CD4-positive, alpha-beta T cell (primary cell): ENCODE measurements at regions not wholly inside any gene's neighbourhood (a gene's known extent, or its start where the extent isn't known, plus 50 kb on each side); places are given as distances from the start of the nearest gene placed in this dataset.
"Not testable (repeated sequence)": the region's sequence is repeated elsewhere in the genome, so short reads cannot be mapped to it uniquely, and the experiment has no call there.

Experiments used
- ATAC-seq: fragments of 200-7000 bp; cut with Tn5 transposase; one replicate; pipeline ENCODE4 v1.10.0; 2022; ENCODE audit warnings: mild to moderate bottlenecking; ENCODE audit not compliant: poor library complexity
- CTCF ChIA-PET: fragments of 350-600 bp; sonication (Branson Sonifier 250); formaldehyde crosslinking; loops from one replicate; lab custom pipeline; 2021; ENCODE audit warnings: antibody characterized with exemption, inconsistent platforms; lab: Charles Lee
- POLR2A ChIA-PET: fragments of 350-600 bp; sonication (Branson Sonifier 250); formaldehyde crosslinking; loops from one replicate; lab custom pipeline; 2021; ENCODE audit warnings: antibody characterized with exemption, inconsistent platforms; lab: Charles Lee
- DNase-seq, 14 experiments: peaks; one replicate each; pipeline ENCODE4 v3.0.0-alpha.2; 2013 to 2020; ENCODE audit warnings: mixed read lengths in 2 of 14
- H3K27ac ChIP-seq, 2 donors: one replicate each; pipeline versions ENCODE4 v1.5.1 to v1.7.0; 2013; ENCODE audit warnings: low read length in 2 of 2, low read depth in 1 of 2, mild to moderate bottlenecking in 1 of 2
- H3K27me3 ChIP-seq, 2 experiments: 1 replicate in 1 of 2; 2 replicates in 1 of 2; pipeline versions ENCODE4 v1.6.1 to v1.7.0; 2013; ENCODE audit warnings: low read length in 2 of 2, control low read depth in 1 of 2, mild to moderate bottlenecking in 1 of 2, moderate library complexity in 1 of 2; ENCODE audit not compliant: insufficient read depth in 2 of 2, control insufficient read depth in 1 of 2
- H3K36me3 ChIP-seq: one replicate; pipeline ENCODE4 v1.6.1; 2013; ENCODE audit warnings: low read length, control low read depth; ENCODE audit not compliant: insufficient read depth
- H3K4me1 ChIP-seq: one replicate; pipeline ENCODE4 v1.6.1; 2013; ENCODE audit warnings: low read length, control low read depth; ENCODE audit not compliant: insufficient read depth
- H3K4me3 ChIP-seq: one replicate; pipeline ENCODE4 v1.5.1; 2013; ENCODE audit warnings: mild to moderate bottlenecking, low read length, moderate library complexity
- H3K9me3 ChIP-seq, 2 experiments: 1 replicate in 1 of 2; 2 replicates in 1 of 2; pipeline versions ENCODE4 v1.6.1 to v1.7.0; 2013; ENCODE audit warnings: low read length in 2 of 2, mild to moderate bottlenecking in 2 of 2, control low read depth in 1 of 2, moderate library complexity in 1 of 2; ENCODE audit not compliant: control insufficient read depth in 1 of 2, insufficient read depth in 1 of 2
- H3K27ac Mint-ChIP-seq: one replicate; pipeline ENCODE4 v1.8.0; 2020; ENCODE audit warnings: mixed read lengths
- H3K27me3 Mint-ChIP-seq: one replicate; pipeline ENCODE4 v1.8.0; 2021; ENCODE audit warnings: mixed read lengths
- H3K36me3 Mint-ChIP-seq: one replicate; pipeline ENCODE4 v1.8.0; 2021; ENCODE audit warnings: low read depth, mixed read lengths
- H3K4me1 Mint-ChIP-seq: one replicate; pipeline ENCODE4 v1.8.0; 2021; ENCODE audit warnings: low read depth, mixed read lengths
- H3K4me3 Mint-ChIP-seq: one replicate; pipeline ENCODE4 v1.8.0; 2020; ENCODE audit warnings: mild to moderate bottlenecking, mixed read lengths
- H3K9me3 Mint-ChIP-seq: one replicate; pipeline ENCODE4 v1.8.0; 2020; ENCODE audit warnings: mixed read lengths
- CTCF ChIP-seq: fragments of 200-600 bp; IDR thresholded peaks from one replicate; pipeline ENCODE4 v1.8.0; 2022; ENCODE audit warnings: antibody characterized with exemption, mild to moderate bottlenecking
- intact Hi-C, 2 experiments: fragments of 100-400 bp; cut with DNase I in 1 of 2; cut with micrococcal nuclease in 1 of 2; formaldehyde crosslinking; loops; one replicate each; pipeline versions ENCODE4 v1.15.1 to v1.9.0; 2023 to 2025; cut with DNase I, micrococcal nuclease

- ChIA-PET POLR2A (no interaction called here), CTCF (no interaction called here)
- no peak for ATAC-seq
- Histone ChIP-seq H3K4me3 (no peak overlapping the region), H3K4me1 (no peaks in the 10 kb centered on the region), H3K36me3 (no peaks in the 10 kb centered on the region), H3K9me3 (peaks cover 0 to 9% of the 10 kb centered on the region in 2 experiments), H3K27me3 (no peaks in the 10 kb centered on the region), H3K27ac (no peak overlapping the region)
- Mint-ChIP-seq H3K9me3 (no peaks in the 10 kb centered on the region), H3K4me3 (no peak overlapping the region), H3K4me1 (no peaks in the 10 kb centered on the region), H3K27me3 (peaks cover 5% of the 10 kb centered on the region), H3K27ac (no peak overlapping the region), H3K36me3 (no peaks in the 10 kb centered on the region)
- no peak for DNase-seq
- intact Hi-C loops = no loop called here
- no peak for TF ChIP-seq CTCF
These were observed 239.1 kb downstream of the ASMT start for GRCh38 chrX:1853916-1854315.

- H3K4me1 ChIP-seq, H3K9me3 ChIP-seq, H3K27ac Mint-ChIP-seq, ATAC-seq, H3K9me3 Mint-ChIP-seq, H3K36me3 Mint-ChIP-seq, H3K4me3 ChIP-seq, H3K36me3 ChIP-seq, H3K27me3 ChIP-seq, H3K4me1 Mint-ChIP-seq, CTCF ChIA-PET, DNase-seq, intact Hi-C loops, H3K4me3 Mint-ChIP-seq, H3K27ac ChIP-seq, POLR2A ChIA-PET: not testable (repeated sequence)
- peaks cover 11% of the 10 kb centered on the region for H3K27me3 Mint-ChIP-seq
These were observed 240.0 kb downstream of the ASMT start for GRCh38 chrX:1854861-1855260.

GRCh38 chrX:1859266-1859665, 244.4 kb downstream of the ASMT start:
- H3K27me3 ChIP-seq, H3K27ac Mint-ChIP-seq, H3K4me1 ChIP-seq, CTCF ChIA-PET, H3K9me3 ChIP-seq, H3K4me3 Mint-ChIP-seq, H3K36me3 Mint-ChIP-seq, ATAC-seq, intact Hi-C loops, H3K4me1 Mint-ChIP-seq, H3K36me3 ChIP-seq, POLR2A ChIA-PET, DNase-seq, H3K27ac ChIP-seq, H3K9me3 Mint-ChIP-seq, H3K4me3 ChIP-seq: not testable (repeated sequence)
- H3K27me3 Mint-ChIP-seq = peaks cover 30% of the 10 kb centered on the region

DNA sequence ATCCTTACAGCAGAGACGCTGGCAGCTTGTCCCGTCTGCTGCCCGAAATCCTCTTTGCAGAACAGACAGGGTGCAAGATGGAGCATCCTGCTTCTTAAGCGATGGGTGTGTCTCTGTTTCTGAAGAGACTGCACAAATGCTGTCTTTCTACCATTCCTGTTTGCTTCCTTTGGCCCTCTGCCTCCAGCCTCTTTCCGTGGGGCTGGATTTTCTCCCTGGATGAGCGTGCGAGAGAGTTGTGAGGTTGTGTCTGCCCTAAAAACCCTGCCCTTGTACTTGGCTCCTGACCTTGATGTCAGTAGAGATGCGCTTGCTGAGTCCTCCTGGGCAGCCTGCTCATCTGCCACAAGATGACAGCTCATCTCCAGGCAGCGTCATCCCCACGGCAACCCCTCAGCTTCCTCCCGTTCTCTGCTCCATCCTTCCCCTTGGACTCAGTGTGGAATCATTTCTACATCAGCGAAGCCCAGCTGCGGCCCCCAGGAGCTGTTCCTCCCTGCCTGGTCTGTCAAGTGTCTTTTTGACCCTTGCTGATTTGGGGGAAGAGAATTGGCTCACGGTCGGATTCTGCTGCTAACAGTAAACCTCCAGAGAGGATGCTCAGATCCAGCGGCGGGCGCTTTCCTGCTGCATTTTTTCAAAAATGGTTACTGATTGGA, 246.2 kb downstream of the ASMT start:
- TF ChIP-seq CTCF = no peak
- Histone ChIP-seq H3K4me1 (no peaks in the 10 kb centered on the region), H3K27ac (no peak overlapping the region), H3K27me3 (no peaks in the 10 kb centered on the region), H3K36me3 (no peaks in the 10 kb centered on the region), H3K4me3 (no peak overlapping the region), H3K9me3 (peaks cover 0 to 4% of the 10 kb centered on the region in 2 experiments)
- no peak for ATAC-seq
- H3K9me3 Mint-ChIP-seq = no peaks in the 10 kb centered on the region
- H3K27ac Mint-ChIP-seq = no peak overlapping the region
- ChIA-PET CTCF (no interaction called here), POLR2A (no interaction called here)
- peaks cover 33% of the 10 kb centered on the region for H3K27me3 Mint-ChIP-seq
- H3K4me3 Mint-ChIP-seq = no peak overlapping the region
- no peak for DNase-seq
- no peaks in the 10 kb centered on the region for H3K36me3 Mint-ChIP-seq
- intact Hi-C loops = no loop called here
- no peaks in the 10 kb centered on the region for H3K4me1 Mint-ChIP-seq

- ATAC-seq, intact Hi-C loops, H3K4me3 ChIP-seq, H3K27ac ChIP-seq, H3K4me3 Mint-ChIP-seq, CTCF ChIA-PET, H3K27me3 ChIP-seq, H3K4me1 Mint-ChIP-seq, DNase-seq, H3K27ac Mint-ChIP-seq, POLR2A ChIA-PET, H3K9me3 ChIP-seq, H3K4me1 ChIP-seq, H3K36me3 Mint-ChIP-seq, H3K9me3 Mint-ChIP-seq, H3K36me3 ChIP-seq: not testable (repeated sequence)
- H3K27me3 Mint-ChIP-seq = peaks cover 33% of the 10 kb centered on the region
These were observed 249.1 kb downstream of the ASMT start for GRCh38 chrX:1863995-1864394.
